ENCODE measurements at regions not wholly inside any gene's neighbourhood (a gene's known extent, or its start where the extent isn't known, plus 50 kb on each side); places are given as distances from the start of the nearest gene placed in this dataset.

DNA sequence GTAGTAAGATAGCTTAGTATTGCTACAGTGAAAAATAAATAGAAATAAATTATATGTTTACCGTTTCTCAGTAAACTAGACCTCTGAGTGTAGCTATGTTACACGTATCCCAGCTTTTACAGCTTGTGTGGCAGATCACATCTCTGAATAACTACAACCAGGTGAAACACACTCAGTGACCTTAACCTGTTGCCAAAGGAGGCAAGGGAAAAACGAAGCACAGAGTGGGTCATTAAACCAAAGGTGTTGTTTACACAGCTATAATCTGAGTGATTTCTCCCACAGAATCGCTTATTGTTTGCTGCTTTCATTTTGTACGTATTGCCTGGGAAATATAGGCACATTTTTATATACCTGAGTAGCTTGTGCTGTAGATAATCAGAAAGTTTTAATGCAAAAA, 688.2 kb upstream of the KIF2B start:
- no peak overlapping the region for H3K4me3 ChIP-seq (ENCODE audit: low read depth, low read length)
- no peak for DNase-seq (ENCODE audit: low read depth)

DNA sequence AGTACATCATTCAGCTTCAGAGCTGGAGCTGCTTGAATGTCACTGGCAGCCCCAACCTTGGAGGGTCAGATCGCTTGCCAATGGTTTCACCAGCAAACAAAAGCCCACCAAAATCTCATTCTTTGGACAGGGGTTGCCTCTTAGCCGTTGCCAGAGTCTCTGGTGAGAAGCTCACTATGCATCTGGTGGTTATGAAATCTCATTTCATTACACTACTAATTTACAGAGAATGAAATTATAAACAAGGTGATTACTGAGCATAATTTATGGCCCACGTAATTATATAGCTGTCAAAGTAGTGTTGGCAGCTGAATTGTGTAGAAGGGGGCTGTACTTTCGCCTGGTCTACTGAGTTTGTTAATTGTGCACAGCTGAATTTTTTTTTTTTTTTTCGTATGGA, 688.9 kb upstream of the KIF2B start:
- DNase-seq (ENCODE audit: low read depth) = no peak
- H3K4me3 ChIP-seq (ENCODE audit: low read depth, low read length) = no peak overlapping the region

DNA sequence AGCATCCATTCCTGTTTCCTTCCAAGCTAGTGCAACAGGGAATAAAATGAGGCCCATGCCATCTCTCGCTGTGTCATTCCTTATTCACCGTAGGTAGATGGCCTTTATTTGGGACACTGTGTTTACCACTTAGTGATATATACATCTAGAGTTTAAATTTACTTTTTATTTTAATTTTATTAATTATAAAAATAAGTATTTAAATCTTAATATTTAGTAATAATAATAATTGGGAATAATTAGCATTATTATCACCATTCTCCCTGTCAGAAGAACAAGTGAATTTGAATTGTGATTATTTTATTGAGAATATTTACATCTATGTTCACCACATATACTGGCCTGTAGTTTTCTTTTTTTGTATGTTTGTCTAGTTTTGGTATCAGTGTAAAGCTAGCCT, 692.9 kb upstream of the KIF2B start:
- DNase-seq (ENCODE audit: low read depth) = no peak
- no peak overlapping the region for H3K4me3 ChIP-seq (ENCODE audit: low read depth, low read length)

DNA sequence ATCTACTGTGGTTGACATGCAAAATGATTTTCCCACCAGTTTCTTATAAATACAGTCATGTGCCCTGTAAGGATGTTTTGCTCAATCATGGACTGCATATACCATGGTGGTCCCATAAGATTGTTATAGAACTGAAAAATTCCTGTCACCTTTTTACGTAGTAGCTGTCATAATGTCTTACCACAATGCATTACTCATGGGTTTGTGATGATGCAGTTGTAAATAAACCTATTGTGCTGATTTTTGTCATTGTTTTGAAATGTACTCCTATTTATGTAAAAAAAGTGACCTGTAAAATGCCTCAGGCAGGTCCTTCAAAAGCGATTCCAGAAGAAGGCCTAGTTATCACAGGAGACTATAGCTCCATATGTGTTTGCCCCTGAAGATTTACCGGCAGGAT, 695.4 kb upstream of the KIF2B start:
- no peak for DNase-seq (ENCODE audit: low read depth)
- no peak overlapping the region for H3K4me3 ChIP-seq (ENCODE audit: low read depth, low read length)

DNA sequence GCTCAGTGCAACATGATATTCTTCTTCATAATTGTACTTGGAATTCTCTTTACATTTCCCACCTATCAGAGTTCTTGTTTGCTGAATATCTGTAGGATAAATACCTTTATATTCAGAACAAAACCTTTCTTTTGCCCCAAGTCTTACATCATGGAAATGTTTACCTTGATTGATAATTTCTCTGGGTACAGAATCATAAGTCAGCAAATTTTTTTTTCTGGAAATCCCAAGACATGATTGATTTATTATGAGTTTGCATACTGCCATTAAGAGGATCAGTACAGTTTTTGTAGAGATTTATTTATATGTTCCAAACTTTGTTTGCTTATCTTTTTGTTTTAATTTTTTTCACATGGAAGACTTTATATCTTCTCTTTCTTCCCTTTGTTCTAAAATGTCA, 699.8 kb upstream of the KIF2B start:
- no peak for DNase-seq (ENCODE audit: low read depth)
- no peak overlapping the region for H3K4me3 ChIP-seq (ENCODE audit: low read depth, low read length)

DNA sequence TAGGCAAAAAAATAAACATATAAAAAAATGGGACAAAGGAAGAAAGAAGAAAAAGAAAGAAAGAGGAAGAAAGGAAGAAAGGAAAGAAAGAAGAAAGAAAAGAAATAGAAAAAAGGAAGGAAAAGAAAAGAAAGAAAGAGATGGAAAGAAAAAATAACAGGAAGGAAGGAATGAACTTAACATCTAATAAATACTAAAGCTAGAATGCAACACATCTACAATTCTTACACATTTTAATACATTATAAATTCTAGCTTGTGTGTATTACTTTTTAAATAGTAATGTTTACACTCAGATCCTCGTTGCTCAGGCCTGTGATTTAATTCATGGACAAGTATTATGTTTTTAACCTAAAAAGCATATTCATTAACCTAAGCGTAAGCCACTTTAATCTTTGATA, 703.0 kb upstream of the KIF2B start:
- no peak for DNase-seq (ENCODE audit: low read depth)
- no peak overlapping the region for H3K4me3 ChIP-seq (ENCODE audit: low read depth, low read length)

DNA sequence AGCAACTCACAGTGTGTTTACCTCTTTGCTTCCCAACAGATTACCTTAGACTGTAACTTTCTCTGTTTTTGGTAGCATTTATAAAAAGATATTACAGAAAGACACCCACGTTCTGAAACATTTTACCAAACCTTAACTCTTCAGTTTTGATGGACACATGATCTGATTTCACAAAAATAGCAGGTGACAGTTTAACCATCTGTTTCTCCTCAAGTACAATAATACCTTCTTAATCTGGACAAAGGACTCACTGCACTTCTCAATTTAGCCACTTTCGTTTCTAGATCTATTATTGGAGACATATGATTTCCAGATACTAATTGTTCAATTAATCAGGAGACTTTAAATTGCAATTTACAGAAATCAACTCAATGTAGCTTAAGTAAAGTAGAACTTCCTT, 703.8 kb upstream of the KIF2B start:
- H3K4me3 ChIP-seq (ENCODE audit: low read depth, low read length) = no peak overlapping the region
- no peak for DNase-seq (ENCODE audit: low read depth)

DNA sequence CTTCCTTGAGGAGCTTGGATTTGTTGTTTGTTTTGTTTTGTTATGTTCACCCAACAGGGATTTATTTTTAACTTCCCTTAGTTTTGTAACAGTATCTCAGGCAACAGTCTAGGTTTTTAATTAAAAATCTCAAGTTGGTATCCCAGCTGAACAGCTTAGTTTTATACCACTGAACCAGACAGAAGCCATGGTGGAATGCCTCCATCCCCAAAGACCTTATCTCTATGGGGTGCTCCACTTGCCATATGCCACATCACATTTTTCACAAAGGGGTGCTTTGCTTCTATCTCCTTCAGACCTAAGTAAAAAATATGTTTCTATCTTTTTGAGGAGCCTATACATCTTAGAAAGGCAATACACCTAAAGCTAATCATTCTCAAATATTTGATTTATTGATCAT, 715.8 kb upstream of the KIF2B start:
- no peak for DNase-seq (ENCODE audit: low read depth)

DNA sequence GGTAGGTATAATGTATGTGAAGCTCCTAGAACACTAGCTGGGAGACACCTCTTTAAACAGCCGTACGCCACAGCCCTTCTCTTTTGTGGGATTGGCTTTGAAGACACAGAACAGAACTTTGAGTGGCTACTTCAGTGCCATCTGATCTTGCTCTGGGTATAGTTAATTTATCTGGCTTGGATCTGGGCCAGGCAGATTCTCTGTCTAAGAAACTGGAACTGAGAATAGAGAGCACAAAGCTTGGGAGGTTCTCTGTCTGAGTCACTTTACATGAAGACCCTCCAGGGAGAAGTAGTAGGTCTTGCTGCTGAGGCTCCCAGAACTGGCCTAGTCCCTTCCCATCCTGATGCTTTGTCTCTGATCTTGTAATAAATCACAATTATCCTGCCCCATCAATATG, 721.0 kb upstream of the KIF2B start:
- H3K4me3 ChIP-seq (ENCODE audit: low read depth, low read length) = no peak overlapping the region
- DNase-seq (ENCODE audit: low read depth) = no peak

More for the DNA sequence above, 715.8 kb upstream of the KIF2B start:
- no peak overlapping the region for H3K4me3 ChIP-seq (ENCODE audit: low read depth, low read length)

DNA sequence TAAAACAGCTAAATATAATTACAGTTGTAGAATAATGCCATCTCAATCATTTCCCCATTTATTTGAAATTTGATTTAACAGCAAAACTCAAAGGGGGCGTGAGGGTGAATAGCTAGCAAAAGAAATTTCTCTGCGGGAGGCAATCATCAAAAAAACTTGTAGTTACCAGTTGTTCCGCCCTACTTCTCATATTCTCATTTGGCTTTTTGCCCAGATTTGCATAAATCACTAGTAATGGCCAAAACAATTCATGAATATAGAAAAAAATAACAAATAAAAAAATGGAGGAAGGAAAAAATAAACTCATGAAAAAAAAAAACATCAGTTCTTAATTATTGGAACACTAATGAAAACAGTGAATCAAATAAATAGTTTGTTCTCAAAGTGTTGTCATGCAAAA, 722.6 kb upstream of the KIF2B start:
- H3K4me3 ChIP-seq (ENCODE audit: low read depth, low read length) = no peak overlapping the region
- DNase-seq (ENCODE audit: low read depth) = no peak

DNA sequence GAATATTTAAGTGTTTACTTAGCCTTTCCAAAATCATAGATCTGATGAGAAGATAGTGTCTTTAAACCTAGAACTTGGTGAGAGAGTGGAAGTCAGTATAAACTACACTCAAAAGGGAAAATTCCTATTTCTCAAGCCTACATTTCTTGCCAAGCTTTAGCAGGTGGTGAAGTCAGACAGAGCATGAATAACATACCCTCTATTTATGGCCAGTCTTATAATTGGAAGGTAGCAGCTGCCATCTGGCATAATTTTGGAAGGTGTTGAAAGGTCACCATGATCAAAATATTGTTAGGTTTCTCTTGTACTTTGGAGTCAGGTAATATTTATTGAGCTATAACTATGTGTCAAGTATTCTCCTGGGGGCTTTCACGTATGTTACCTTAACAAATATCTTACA, 729.3 kb upstream of the KIF2B start:
- DNase-seq (ENCODE audit: low read depth) = no peak
- H3K4me3 ChIP-seq (ENCODE audit: low read depth, low read length) = no peak overlapping the region

DNA sequence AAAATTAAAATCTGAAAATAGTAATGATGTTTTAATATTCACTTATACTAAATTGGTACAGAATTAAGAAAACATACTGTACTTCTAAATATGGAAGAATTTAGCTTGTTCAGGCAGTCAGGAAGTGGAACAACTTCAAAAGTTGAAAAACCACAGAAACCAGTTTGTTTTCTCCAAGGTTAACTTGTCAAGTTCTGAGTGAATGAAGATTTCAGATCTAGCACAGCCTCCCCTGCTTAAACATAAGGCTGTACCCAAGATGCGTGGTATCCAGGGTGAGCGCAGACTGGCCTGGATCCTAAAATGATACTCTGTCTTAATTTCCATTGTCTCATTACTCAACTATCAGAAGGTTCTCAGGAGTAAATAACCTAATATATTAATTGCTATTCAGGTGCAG, 730.7 kb upstream of the KIF2B start:
- no peak for DNase-seq (ENCODE audit: low read depth)
- no peak overlapping the region for H3K4me3 ChIP-seq (ENCODE audit: low read depth, low read length)

DNA sequence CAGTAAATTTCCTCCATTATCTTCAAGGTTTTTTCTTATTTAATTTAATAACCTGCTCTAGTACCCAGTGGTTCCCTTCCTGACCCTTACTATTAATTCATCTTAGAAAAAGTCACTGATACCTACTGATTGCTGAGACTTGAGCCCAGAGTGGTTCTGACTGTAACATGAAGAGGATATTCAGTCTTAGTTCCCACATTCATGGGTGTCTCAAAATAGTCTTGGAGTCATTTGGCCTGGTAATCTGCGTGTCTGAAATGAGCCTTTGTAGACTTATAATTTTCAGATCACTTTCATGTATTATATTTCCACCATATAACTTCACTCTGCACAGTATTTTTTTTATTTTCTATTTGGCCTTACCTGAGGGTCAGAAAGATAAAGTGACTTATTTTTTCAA, 732.0 kb upstream of the KIF2B start:
- no peak for DNase-seq (ENCODE audit: low read depth)
- H3K4me3 ChIP-seq (ENCODE audit: low read depth, low read length) = no peak overlapping the region

DNA sequence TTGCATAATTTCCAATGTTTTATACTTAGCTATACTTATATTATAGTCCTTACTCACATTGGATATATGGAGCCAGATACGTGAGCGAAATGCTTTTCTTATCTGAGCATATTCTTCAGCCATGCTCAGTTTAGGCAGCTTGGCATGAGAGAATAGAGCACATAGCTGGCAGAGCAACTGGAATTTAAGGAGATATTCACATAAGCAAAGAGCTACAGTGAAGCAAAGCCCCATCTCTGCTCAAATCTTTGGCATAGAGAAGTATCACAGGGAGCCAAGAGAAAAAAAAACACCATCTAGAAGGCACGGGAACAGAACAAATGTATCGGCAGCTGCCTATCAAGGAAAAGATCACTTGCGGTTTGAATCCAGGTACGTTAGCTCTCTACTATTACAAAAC, 734.2 kb upstream of the KIF2B start:
- DNase-seq (ENCODE audit: low read depth) = no peak
- no peak overlapping the region for H3K4me3 ChIP-seq (ENCODE audit: low read depth, low read length)

DNA sequence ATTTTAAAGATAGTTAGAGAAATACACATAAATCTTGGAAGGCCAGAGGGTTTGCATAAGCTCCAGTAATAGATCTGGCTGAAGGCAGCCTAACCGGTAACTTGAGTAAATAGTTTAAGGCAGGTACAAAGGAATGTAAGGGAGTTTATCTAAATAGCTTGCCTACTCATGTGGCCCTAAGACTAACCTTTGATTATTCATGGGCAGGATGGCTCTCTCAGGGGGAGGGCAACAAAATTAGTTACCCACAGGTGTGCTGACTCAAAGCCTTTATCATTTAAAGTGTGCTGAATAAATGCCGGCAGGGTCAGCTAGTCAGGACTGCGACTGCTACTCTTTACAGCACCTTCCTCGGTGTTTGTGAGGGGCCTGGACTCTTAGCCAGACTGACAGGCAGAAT, 761.3 kb upstream of the KIF2B start:
- H3K4me3 ChIP-seq (ENCODE audit: low read depth, low read length) = no peak overlapping the region
- no peak for DNase-seq (ENCODE audit: low read depth)

DNA sequence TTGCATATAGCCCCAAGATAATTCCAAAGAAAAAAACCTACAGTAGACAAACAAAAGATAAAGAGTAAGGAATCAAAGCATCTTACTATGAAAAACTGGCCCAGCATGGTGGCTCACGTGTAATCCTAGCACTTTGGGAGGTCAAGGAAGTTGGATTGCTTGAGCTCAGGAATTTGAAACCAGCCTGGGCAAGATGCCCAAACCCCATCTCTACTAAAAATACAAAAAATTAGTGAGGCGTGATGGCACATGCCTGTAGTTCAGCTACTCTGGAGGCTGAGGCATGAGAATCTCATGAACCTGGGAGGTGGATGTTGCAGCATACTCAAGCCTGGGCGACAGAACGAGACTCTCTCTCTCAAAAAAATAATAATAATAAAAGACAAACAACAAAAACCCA, 764.7 kb upstream of the KIF2B start:
- H3K4me3 ChIP-seq (ENCODE audit: low read depth, low read length) = no peak overlapping the region
- DNase-seq (ENCODE audit: low read depth) = no peak

DNA sequence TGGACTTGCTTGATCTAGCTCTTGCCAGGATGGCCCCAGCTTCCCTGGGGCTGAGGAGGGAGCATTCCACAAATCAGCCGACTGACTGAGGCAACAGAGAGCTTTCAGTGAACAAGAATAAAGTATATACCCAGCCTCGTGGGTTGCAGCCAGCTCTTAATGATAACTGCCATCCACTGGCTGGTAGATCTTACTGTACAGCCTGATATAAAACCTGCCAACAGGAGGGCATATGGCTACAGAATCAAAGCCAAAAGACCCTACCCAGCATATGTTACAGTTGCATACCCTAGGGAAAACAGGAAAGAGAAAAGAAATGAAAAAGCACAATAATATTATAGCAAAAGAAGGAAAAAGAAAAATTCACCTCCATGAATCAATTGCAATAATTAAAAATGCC, 775.9 kb upstream of the KIF2B start:
- no peak overlapping the region for H3K4me3 ChIP-seq (ENCODE audit: low read depth, low read length)
- no peak for DNase-seq (ENCODE audit: low read depth)

DNA sequence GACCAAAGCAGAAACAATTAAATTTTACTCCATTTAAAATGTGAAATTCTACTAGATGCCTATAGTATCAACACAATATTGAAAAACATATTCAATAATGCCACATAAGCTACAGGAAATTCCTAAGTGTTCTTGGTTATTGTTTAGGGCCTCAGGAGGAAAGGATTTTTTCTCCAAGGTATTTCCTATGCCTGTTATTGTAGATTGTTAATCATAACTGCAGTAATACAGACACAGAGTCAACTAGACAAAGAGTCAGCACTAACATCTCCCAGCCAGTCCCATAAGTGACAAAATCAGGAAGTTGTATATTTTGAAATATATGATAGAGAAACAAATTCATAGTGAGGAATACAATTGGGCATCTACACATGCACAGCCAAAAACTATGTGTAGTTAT, 782.7 kb upstream of the KIF2B start:
- no peak for DNase-seq (ENCODE audit: low read depth)
- no peak overlapping the region for H3K4me3 ChIP-seq (ENCODE audit: low read depth, low read length)

DNA sequence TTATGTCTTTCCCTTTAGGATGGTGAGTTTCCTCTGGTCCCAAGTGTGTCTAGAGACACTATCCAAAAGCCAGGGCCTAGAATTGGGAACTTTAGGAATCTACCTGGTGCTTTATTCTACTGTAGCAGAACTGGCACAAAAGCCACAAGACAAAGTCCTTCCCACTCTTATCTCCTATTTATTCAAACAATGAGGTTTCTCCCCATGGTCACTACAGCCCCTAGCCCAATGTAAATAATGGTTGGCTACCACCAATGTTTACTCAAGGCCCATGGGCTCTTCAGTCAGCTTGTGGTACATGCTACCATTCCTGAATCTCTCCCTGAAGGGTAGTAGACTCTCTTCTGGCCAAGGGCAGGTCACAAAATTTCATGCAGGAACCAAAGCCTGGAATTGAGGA, 789.4 kb upstream of the KIF2B start:
- no peak for DNase-seq (ENCODE audit: low read depth)
- no peak overlapping the region for H3K4me3 ChIP-seq (ENCODE audit: low read depth, low read length)

DNA sequence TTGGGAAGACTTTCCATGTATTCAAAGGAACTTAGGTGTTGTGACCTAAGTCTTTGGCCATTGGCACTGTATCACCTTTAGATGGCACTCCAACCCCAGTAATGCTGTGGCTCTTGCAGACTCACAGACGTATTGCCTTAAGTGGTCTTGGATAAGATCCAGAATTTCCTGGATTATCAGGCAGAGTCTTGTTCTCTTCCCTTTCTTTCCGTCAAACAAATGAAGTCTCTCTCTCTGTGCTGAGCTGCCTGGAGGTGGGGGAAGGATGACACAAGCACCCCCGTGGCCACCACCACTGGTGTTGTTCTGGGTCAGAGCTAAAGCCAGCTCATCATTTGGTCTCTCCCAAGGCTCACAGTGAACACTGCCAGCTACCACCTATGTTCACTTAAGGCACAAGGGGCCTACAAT, 789.9 kb upstream of the KIF2B start:
- DNase-seq (ENCODE audit: low read depth) = no peak
- no peak overlapping the region for H3K4me3 ChIP-seq (ENCODE audit: low read depth, low read length)

DNA sequence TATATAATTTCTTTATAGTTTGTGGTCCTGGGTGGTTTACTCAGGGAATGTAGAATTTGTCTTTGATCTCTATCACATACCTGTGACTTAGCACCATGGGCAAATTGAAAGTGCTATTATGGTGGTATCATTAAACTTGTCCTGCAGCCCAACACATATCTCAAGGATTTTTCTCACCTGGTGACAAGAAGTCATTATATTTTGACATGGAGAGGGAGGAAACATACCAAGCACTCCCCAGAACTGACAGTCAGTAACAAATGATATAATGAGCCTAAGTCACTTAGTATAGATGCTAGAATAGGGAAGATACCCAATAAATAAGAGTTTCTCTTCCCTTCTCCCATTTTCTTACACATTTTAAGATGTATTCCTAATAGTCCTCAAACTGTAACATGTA, 805.5 kb upstream of the KIF2B start:
- H3K4me3 ChIP-seq (ENCODE audit: low read depth, low read length) = no peak overlapping the region
- no peak for DNase-seq (ENCODE audit: low read depth)

DNA sequence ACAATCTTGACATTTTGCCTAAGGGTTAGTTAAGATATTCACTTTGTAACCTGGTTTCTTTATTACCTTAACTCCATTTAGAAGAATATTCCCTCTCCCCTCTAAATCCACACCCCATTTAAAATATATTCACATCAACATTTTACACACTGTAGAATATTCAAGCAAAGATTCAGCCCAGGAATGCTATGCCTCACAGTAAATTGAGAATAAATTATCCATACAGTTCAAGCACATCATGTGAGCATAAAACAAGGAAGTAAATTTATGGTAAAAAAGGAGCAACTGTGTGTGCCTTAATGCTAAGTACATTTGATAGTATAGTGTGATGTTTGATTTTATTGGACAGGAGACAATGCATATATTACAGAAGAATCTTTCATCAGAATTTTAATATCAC, 806.6 kb upstream of the KIF2B start:
- DNase-seq (ENCODE audit: low read depth) = no peak
- H3K4me3 ChIP-seq (ENCODE audit: low read depth, low read length) = no peak overlapping the region

DNA sequence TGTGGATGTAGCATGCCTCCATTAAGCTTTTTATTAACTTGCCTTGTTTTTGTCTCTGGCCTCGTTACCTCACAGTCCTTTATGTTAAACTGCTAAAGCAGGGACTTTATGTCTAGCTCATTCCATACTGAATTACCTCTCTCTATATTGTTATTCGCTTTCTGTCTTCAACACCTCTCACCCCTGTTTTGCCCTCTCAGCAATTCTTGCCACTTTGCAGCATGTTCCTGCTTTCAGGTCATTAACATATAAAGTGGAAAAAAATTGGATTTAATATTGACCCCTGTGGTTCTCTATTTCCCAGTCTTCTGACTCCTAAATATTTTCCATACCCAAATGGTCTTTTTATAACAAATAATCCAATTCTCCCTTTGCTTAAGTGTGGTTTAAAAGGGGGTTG, 810.4 kb upstream of the KIF2B start:
- H3K4me3 ChIP-seq (ENCODE audit: low read depth, low read length) = no peak overlapping the region
- DNase-seq (ENCODE audit: low read depth) = no peak

Measured in skeletal muscle cell (primary cell).